GM23248 (cell line): ENCODE measurements at regions not wholly inside any gene's neighbourhood (a gene's known extent, or its start where the extent isn't known, plus 50 kb on each side); places are given as distances from the start of the nearest gene placed in this dataset.

ENCODE experiments used
- DNase-seq: peaks from one replicate; pipeline ENCODE4 v3.0.0-alpha.2; 2015
- H2AFZ ChIP-seq: fragments of 200-600 bp; sonication (generic); 2 replicates; pipeline ENCODE4 v1.6.1; 2016; ENCODE audit warnings: antibody characterized with exemption
- H3F3A ChIP-seq: fragments of 200-600 bp; sonication (generic); 2 replicates; pipeline ENCODE4 v1.6.1; 2016; ENCODE audit warnings: mild to moderate bottlenecking, antibody characterized with exemption, mixed run types; ENCODE audit not compliant: insufficient read depth
- H3K27ac ChIP-seq: fragments of 200-600 bp; sonication (generic); 2 replicates; pipeline ENCODE4 v1.5.1; 2016; ENCODE audit warnings: mild to moderate bottlenecking
- H3K27me3 ChIP-seq: fragments of 200-600 bp; sonication (generic); replicated peaks from 2 replicates; pipeline ENCODE4 v1.6.1; 2016; ENCODE audit warnings: mild to moderate bottlenecking; ENCODE audit not compliant: insufficient read depth
- H3K36me3 ChIP-seq: fragments of 200-600 bp; sonication (generic); 2 replicates; pipeline ENCODE4 v1.6.1; 2016; ENCODE audit warnings: low read depth, mild to moderate bottlenecking
- H3K4me1 ChIP-seq: fragments of 200-600 bp; sonication (generic); 2 replicates; pipeline ENCODE4 v1.6.1; 2016; ENCODE audit warnings: mild to moderate bottlenecking; ENCODE audit not compliant: insufficient read depth
- H3K4me2 ChIP-seq: fragments of 200-600 bp; sonication (generic); one replicate; pipeline ENCODE4 v1.6.1; 2016; ENCODE audit warnings: mild to moderate bottlenecking; ENCODE audit not compliant: unreplicated experiment
- H3K4me3 ChIP-seq: fragments of 200-600 bp; sonication (generic); 2 replicates; pipeline ENCODE4 v1.5.1; 2016; ENCODE audit warnings: mild to moderate bottlenecking
- H3K79me2 ChIP-seq: fragments of 200-600 bp; sonication (generic); 2 replicates; pipeline ENCODE4 v1.6.1; 2016; ENCODE audit warnings: mild to moderate bottlenecking; ENCODE audit not compliant: insufficient read depth
- H3K9ac ChIP-seq: fragments of 200-600 bp; sonication (generic); 2 replicates; pipeline ENCODE4 v1.6.1; 2016; ENCODE audit warnings: mild to moderate bottlenecking
- H3K9me2 ChIP-seq: fragments of 200-600 bp; sonication (generic); 2 replicates; pipeline ENCODE4 v1.6.1; 2016; ENCODE audit warnings: mixed run types, mild to moderate bottlenecking, moderate library complexity; ENCODE audit not compliant: insufficient read depth
- H3K9me3 ChIP-seq: fragments of 200-600 bp; sonication (generic); one replicate; pipeline ENCODE4 v1.6.1; 2017; ENCODE audit warnings: low read depth
- H4K20me1 ChIP-seq: fragments of 200-600 bp; sonication (generic); 2 replicates; pipeline ENCODE4 v1.6.0; 2016; ENCODE audit not compliant: insufficient read depth
- EZH2 ChIP-seq: fragments of 200-600 bp; sonication (generic); IDR thresholded peaks from 2 replicates; pipeline ENCODE4 v1.6.1; 2018; ENCODE audit warnings: antibody characterized with exemption, mild to moderate bottlenecking; ENCODE audit not compliant: insufficient read depth, poor library complexity, severe bottlenecking
- EZH2phosphoT487 ChIP-seq: fragments of 200-600 bp; sonication (generic); IDR thresholded peaks from 2 replicates; pipeline ENCODE4 v1.6.1; 2018; ENCODE audit warnings: antibody characterized with exemption, moderate library complexity, mild to moderate bottlenecking, low read depth; ENCODE audit not compliant: insufficient read depth
- WGBS, 2 experiments: methylation state at CpG; one replicate each; pipeline ENCODE4 v1.1.6; 2015 to 2017; ENCODE audit warnings: low lambda C conversion rate in 2 of 2, low coverage in 1 of 2; ENCODE audit errors: missing lambda C conversion rate in 2 of 2; 5-methylcytosine and 5-hydroxymethylcytosine counted together
- in situ Hi-C: fragments of 300-500 bp; cut with MboI; formaldehyde crosslinking; loops from 2 replicates; pipeline ENCODE4 v1.15.0; 2020

GRCh38 chr12:79534029-79534867 is 156.5 kb downstream of the PAWR start:
- Histone ChIP-seq H2AFZ (no peak overlapping the region), H3F3A (peaks cover 11% of the 10 kb centered on the region; the same call in 1 of the 2 replicates), H3K9me3 (no peaks in the 10 kb centered on the region), H3K9me2 (no peaks in the 10 kb centered on the region), H4K20me1 (no peaks in the 10 kb centered on the region), H3K79me2 (no peaks in the 10 kb centered on the region), H3K36me3 (no peaks in the 10 kb centered on the region), H3K27ac (no peak overlapping the region), H3K4me2 (no peak overlapping the region), H3K4me3 (no peak overlapping the region), H3K4me1 (peaks cover 15% of the 10 kb centered on the region), H3K9ac (no peak overlapping the region), H3K27me3 (no peaks in the 10 kb centered on the region)
- DNase-seq: no peak
- WGBS, 2 experiments: 71 to 78% methylated on average over 5 of the region's 5 CpGs
- no peak for TF ChIP-seq EZH2
- TF ChIP-seq EZH2phosphoT487: no peak
- in situ Hi-C loops: loop anchor here (10.0 kb wide), 1 partner anchor 109 kb away; no protein-coding TSS in a partner anchor

- no peak for TF ChIP-seq EZH2phosphoT487
- no peak for TF ChIP-seq EZH2
- 94 to 96% methylated on average over 7 of the region's 7 CpGs for WGBS, 2 experiments
- no peak for DNase-seq
- H3K9ac ChIP-seq: no peak overlapping the region
- no peaks in the 10 kb centered on the region for H4K20me1 ChIP-seq
- no peaks in the 10 kb centered on the region for H3K27me3 ChIP-seq
- peaks cover 7% of the 10 kb centered on the region; the same call in 1 of the 2 replicates for H3F3A ChIP-seq
- no peaks in the 10 kb centered on the region for H3K79me2 ChIP-seq
- H3K4me2 ChIP-seq: no peak overlapping the region
- H3K4me3 ChIP-seq: no peak overlapping the region
- peaks cover 16% of the 10 kb centered on the region for H3K4me1 ChIP-seq
- no peak overlapping the region for H2AFZ ChIP-seq
- no peaks in the 10 kb centered on the region for H3K36me3 ChIP-seq
- no peaks in the 10 kb centered on the region for H3K9me2 ChIP-seq
- in situ Hi-C loops: loop anchor here (10.0 kb wide), 1 partner anchor 108 kb away; no protein-coding TSS in a partner anchor
- no peaks in the 10 kb centered on the region for H3K9me3 ChIP-seq
- no peak overlapping the region for H3K27ac ChIP-seq
These were observed 157.9 kb downstream of the PAWR start for GRCh38 chr12:79532907-79533288.

- Histone ChIP-seq H3K4me3 (no peak overlapping the region), H3K79me2 (no peaks in the 10 kb centered on the region), H4K20me1 (no peaks in the 10 kb centered on the region), H3K27me3 (no peaks in the 10 kb centered on the region), H3F3A (peaks cover 7% of the 10 kb centered on the region; the same call in 1 of the 2 replicates), H3K27ac (no peak overlapping the region), H2AFZ (no peak overlapping the region), H3K4me1 (peaks cover 21% of the 10 kb centered on the region), H3K9ac (no peak overlapping the region), H3K9me3 (no peaks in the 10 kb centered on the region), H3K9me2 (no peaks in the 10 kb centered on the region), H3K4me2 (no peak overlapping the region), H3K36me3 (no peaks in the 10 kb centered on the region)
- in situ Hi-C loops: loop anchor here (10.0 kb wide), 1 partner anchor 107 kb away; no protein-coding TSS in a partner anchor
- TF ChIP-seq EZH2 (no peak), EZH2phosphoT487 (no peak)
- DNase-seq: no peak
- 95% methylated on average over 4 of the region's 4 CpGs for WGBS, 2 experiments
These were observed 159.2 kb downstream of the PAWR start for GRCh38 chr12:79531518-79531917.

GRCh38 chr12:79527473-79527872 is 163.3 kb downstream of the PAWR start:
- Histone ChIP-seq H4K20me1 (no peaks in the 10 kb centered on the region), H3K79me2 (no peaks in the 10 kb centered on the region), H3K4me1 (peaks cover 13% of the 10 kb centered on the region), H3K4me3 (no peak overlapping the region), H3F3A (peaks cover 7% of the 10 kb centered on the region; the same call in 1 of the 2 replicates), H3K4me2 (no peak overlapping the region), H3K9me3 (no peaks in the 10 kb centered on the region), H3K36me3 (no peaks in the 10 kb centered on the region), H3K9me2 (no peaks in the 10 kb centered on the region), H2AFZ (no peak overlapping the region), H3K27ac (no peak overlapping the region), H3K27me3 (no peaks in the 10 kb centered on the region), H3K9ac (no peak overlapping the region)
- in situ Hi-C loops: no loop called here
- TF ChIP-seq EZH2 (no peak), EZH2phosphoT487 (no peak)
- 27 to 45% methylated on average over 1 of the region's 1 CpG for WGBS, 2 experiments
- DNase-seq: peak; percentile 51
